ENCODE measurements at regions not wholly inside any gene's neighbourhood (a gene's known extent, or its start where the extent isn't known, plus 50 kb on each side); places are given as distances from the start of the nearest gene placed in this dataset.

DNA sequence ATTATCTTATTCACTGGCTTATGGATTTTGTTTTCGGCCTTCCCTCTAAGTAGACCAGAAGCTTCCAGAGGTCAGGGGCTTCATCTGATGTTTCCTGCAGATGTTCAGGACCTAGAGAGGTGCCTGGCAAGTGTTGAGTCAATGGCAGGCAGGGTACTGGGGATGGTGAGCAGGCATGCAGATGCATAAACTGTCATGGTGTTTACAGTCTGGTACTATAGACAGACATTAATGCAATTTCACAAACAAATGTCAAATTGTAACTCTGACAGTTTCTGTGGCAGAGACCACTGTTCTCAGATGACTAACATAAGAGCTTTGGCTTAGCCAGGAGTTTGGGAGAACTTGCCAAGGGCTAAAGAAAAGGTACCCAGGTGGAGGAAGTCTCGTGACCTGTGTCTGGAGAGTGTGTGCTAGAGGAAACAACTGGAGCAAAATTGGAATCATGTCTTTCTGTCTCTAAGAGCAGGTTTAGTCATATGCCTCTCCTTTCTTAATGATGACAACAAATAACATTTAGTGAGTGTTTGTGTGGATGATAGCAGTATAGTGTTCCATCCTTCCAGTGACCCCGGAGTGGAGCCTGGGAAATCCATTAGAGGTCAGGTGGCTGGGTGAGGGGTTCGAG, 53.7 kb upstream of the TRAK1 start:
- 70% methylated on average over 3 of the region's 4 CpGs for WGBS (ENCODE audit: insufficient coverage)

DNA sequence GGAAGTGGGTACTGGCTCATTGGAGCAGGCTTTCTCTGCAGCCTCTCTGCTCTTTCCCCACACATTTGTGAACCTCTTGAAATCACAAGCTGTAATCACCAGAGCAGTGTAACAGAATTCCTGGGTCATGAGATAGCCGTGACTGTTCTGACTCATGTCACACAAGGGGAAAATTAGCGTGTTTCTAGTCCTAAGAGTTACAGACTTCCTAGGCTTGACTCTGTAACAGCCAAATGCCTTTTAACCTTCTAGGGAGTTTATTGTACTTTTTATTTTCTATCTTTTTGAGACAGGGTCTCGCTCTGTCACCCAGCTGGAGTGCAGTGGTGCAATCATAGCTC, 54.7 kb upstream of the TRAK1 start:
- H3K4me3 ChIP-seq (ENCODE audit: low read length) = no peak overlapping the region
- DNase-seq = peak; percentile 95
- H3K4me1 ChIP-seq (ENCODE audit: control insufficient read depth, insufficient read depth, low read length) = peaks cover 60% of the 10 kb centered on the region

More for the DNA sequence above, 53.7 kb upstream of the TRAK1 start:
- no peak for DNase-seq
- no peaks in the 10 kb centered on the region for H3K9me3 ChIP-seq (replicated peaks; ENCODE audit: control insufficient read depth, low read depth, low read length)
- H3K4me3 ChIP-seq (ENCODE audit: low read length) = no peak overlapping the region
- peaks cover 19% of the 10 kb centered on the region for H3K36me3 ChIP-seq (ENCODE audit: control insufficient read depth, insufficient read depth, low read length)
- H3K27ac ChIP-seq (ENCODE audit: low read length) = peak overlapping the region; percentile 91
- H3K27me3 ChIP-seq (ENCODE audit: control insufficient read depth, insufficient read depth, low read length) = no peaks in the 10 kb centered on the region
- H3K4me1 ChIP-seq (ENCODE audit: control insufficient read depth, insufficient read depth, low read length) = peaks cover 55% of the 10 kb centered on the region

DNA sequence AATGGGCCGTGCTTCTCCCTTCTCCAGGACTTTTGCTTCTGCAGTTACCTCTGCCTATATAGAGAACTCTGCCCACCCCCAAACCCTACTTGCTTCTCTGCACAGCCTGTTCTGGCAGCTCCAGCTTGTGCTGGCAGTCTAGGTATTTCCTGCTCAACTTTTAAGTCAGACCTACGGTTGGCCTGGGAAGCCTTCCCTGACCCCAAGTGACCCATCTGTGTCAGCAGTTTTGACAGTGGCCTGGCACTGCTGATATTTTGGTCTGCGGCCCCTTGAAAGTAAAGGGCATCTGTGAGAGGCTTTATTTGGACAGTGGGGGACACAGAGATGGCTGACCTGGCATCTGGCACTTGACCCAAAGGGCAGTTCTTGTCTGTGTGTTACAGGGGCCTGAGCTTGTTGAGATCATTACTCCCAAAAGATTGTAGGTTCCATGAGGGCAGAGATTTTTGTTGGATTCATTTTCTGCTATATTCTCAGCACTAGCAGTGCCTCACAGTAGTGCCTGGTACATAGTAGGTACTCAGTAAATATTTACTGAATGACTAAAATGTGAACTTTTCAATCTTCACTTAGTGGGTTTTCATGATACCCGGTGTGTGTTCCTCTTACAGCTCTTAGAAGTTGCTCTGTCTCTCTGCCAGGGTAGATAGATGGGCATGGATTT, 55.2 kb upstream of the TRAK1 start:
- no peaks in the 10 kb centered on the region for H3K27me3 ChIP-seq (ENCODE audit: control insufficient read depth, insufficient read depth, low read length)
- no peaks in the 10 kb centered on the region for H3K9me3 ChIP-seq (replicated peaks; ENCODE audit: control insufficient read depth, low read depth, low read length)
- peak overlapping the region; percentile 91 for H3K27ac ChIP-seq (ENCODE audit: low read length)
- DNase-seq = peak; percentile 44
- WGBS (ENCODE audit: insufficient coverage) = 58% methylated on average over 3 of the region's 4 CpGs
- H3K4me1 ChIP-seq (ENCODE audit: control insufficient read depth, insufficient read depth, low read length) = peaks cover 63% of the 10 kb centered on the region
- H3K4me3 ChIP-seq (ENCODE audit: low read length) = no peak overlapping the region
- peaks cover 19% of the 10 kb centered on the region for H3K36me3 ChIP-seq (ENCODE audit: control insufficient read depth, insufficient read depth, low read length)

More for the DNA sequence above, 54.7 kb upstream of the TRAK1 start:
- WGBS (ENCODE audit: insufficient coverage) = 60% methylated on average over 1 of the region's 3 CpGs
- H3K27me3 ChIP-seq (ENCODE audit: control insufficient read depth, insufficient read depth, low read length) = no peaks in the 10 kb centered on the region
- peaks cover 19% of the 10 kb centered on the region for H3K36me3 ChIP-seq (ENCODE audit: control insufficient read depth, insufficient read depth, low read length)
- peak overlapping the region; percentile 91 for H3K27ac ChIP-seq (ENCODE audit: low read length)
- no peaks in the 10 kb centered on the region for H3K9me3 ChIP-seq (replicated peaks; ENCODE audit: control insufficient read depth, low read depth, low read length)

DNA sequence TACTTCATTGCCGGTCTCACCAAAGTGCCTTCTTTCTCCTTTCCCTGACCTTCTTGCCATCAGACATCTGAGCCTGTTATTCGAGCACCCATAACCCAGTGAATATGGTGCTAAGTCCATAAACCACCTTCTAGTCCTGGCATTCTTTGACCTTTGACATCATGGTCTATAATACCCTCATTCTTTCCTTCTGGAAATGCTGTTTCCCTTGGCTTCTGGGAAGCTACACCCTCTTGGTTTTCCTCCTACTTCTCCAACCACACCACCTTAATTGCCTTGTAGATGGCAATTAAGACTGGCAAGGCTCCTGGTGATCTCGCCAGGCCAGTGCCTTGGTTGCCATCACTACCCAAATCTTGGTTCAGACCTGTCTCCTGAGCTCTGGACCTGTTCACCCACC, 56.1 kb upstream of the TRAK1 start:
- H3K4me1 ChIP-seq (ENCODE audit: control insufficient read depth, insufficient read depth, low read length) = peaks cover 63% of the 10 kb centered on the region
- peak overlapping the region; percentile 91 for H3K27ac ChIP-seq (ENCODE audit: low read length)
- no peak overlapping the region for H3K4me3 ChIP-seq (ENCODE audit: low read length)
- WGBS (ENCODE audit: insufficient coverage) = 82% methylated on average over 3 of the region's 3 CpGs
- no peak for DNase-seq
- no peaks in the 10 kb centered on the region for H3K9me3 ChIP-seq (replicated peaks; ENCODE audit: control insufficient read depth, low read depth, low read length)
- peaks cover 19% of the 10 kb centered on the region for H3K36me3 ChIP-seq (ENCODE audit: control insufficient read depth, insufficient read depth, low read length)
- H3K27me3 ChIP-seq (ENCODE audit: control insufficient read depth, insufficient read depth, low read length) = no peaks in the 10 kb centered on the region

DNA sequence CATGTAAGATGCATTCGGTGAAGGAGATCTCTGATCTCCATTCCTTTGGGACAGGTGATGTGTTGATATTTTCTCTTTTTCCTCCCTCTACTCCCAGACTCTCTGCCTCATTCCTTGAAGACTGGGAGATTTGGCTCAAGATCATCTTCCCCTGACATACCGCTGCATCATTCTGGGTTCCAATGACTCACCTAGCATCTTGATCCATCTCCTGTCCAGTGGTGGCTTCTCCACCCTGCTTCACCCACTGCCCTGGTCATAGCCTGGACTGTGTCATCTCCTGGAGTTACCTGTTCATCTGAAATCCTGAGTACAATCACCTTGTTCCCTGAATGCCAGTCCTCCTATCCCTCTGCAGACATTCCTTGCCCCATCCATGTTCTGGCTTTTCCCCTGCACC, 57.4 kb upstream of the TRAK1 start:
- H3K4me3 ChIP-seq (ENCODE audit: low read length) = no peak overlapping the region
- WGBS (ENCODE audit: insufficient coverage) = 79% methylated on average over 1 of the region's 2 CpGs
- peaks cover 63% of the 10 kb centered on the region for H3K4me1 ChIP-seq (ENCODE audit: control insufficient read depth, insufficient read depth, low read length)
- H3K9me3 ChIP-seq (replicated peaks; ENCODE audit: control insufficient read depth, low read depth, low read length) = no peaks in the 10 kb centered on the region
- peaks cover 19% of the 10 kb centered on the region for H3K36me3 ChIP-seq (ENCODE audit: control insufficient read depth, insufficient read depth, low read length)
- H3K27me3 ChIP-seq (ENCODE audit: control insufficient read depth, insufficient read depth, low read length) = no peaks in the 10 kb centered on the region
- no peak for DNase-seq
- H3K27ac ChIP-seq (ENCODE audit: low read length) = no peak overlapping the region

DNA sequence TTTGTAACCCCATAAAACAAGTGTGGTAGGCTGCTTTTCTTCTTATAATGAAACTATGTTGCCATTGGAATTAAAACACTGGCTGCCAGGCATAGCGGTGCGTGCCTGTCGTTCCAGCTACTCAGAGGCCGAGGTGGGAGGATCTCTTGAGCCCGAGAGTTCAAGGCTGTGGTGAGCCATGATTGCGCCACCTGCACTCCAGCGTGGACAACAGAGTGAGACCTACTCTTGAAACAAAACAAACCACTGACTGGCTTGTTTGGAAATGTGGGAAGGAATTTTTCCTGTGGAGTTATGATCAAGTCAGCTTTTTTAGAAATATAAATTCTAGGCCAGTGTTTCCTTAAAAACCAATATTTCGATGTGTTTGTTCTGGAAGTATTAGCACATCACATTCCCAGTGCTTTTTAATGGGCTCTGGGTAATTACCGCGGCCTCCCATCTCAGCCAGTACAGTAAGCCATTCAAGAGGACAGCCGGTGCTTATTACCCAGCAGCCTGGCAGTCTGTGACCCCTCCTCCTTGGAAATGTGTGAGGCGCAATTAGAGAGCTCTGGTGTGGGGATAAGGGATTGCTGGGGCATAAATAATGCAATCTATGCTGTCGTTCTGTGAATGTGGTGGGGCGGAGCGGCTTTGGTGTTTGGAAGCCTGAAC, 58.3 kb upstream of the TRAK1 start:
- WGBS (ENCODE audit: insufficient coverage) = 36% methylated on average over 8 of the region's 15 CpGs
- H3K27ac ChIP-seq (ENCODE audit: low read length) = peak overlapping the region; percentile 62
- no peak overlapping the region for H3K4me3 ChIP-seq (ENCODE audit: low read length)

DNA sequence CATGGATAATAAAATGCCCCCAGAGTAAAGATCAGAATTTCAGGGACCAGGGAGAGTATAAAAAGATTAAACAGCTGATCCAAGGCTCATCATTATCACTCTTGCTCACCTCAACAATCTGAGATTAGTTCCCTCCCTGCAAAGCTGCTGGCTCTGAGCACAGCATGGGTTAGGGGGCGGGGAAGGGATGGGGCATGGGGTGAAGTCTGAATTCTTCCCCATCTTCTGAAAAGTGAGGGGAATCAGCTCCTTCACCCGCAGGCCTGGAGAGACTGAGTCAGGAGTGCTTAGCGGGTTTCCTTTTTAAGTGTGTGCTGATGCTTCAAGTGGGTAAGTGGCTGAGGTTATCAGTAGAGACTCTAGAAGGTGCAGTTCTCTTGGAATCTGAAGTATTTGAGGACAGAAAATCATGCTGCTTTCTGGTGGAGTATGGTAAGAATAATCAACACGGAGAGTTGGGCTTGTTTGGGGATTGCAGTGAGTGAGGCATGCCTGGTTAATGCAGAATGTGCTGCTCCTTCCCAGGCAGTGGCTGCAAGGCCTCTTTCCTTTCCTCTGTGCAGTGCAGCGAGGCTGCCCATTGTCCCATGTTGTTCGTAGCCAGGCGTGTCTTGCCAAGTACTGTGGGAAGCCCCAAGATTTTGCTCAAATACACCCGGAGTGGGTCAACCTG, 59.2 kb upstream of the TRAK1 start:
- 32% methylated on average over 3 of the region's 8 CpGs for WGBS (ENCODE audit: insufficient coverage)
- Histone ChIP-seq H3K4me1 (ENCODE audit: control insufficient read depth, insufficient read depth, low read length) (peaks cover 63% of the 10 kb centered on the region), H3K9me3 (replicated peaks; ENCODE audit: control insufficient read depth, low read depth, low read length) (no peaks in the 10 kb centered on the region), H3K27me3 (ENCODE audit: control insufficient read depth, insufficient read depth, low read length) (no peaks in the 10 kb centered on the region), H3K27ac (ENCODE audit: low read length) (peak overlapping the region; percentile 62), H3K4me3 (ENCODE audit: low read length) (no peak overlapping the region), H3K36me3 (ENCODE audit: control insufficient read depth, insufficient read depth, low read length) (peaks cover 19% of the 10 kb centered on the region)
- peak; percentile 45 for DNase-seq

More for the DNA sequence above, 58.3 kb upstream of the TRAK1 start:
- no peaks in the 10 kb centered on the region for H3K9me3 ChIP-seq (replicated peaks; ENCODE audit: control insufficient read depth, low read depth, low read length)
- H3K27me3 ChIP-seq (ENCODE audit: control insufficient read depth, insufficient read depth, low read length) = no peaks in the 10 kb centered on the region
- DNase-seq = peak; percentile 70
- H3K4me1 ChIP-seq (ENCODE audit: control insufficient read depth, insufficient read depth, low read length) = peaks cover 70% of the 10 kb centered on the region
- H3K36me3 ChIP-seq (ENCODE audit: control insufficient read depth, insufficient read depth, low read length) = peaks cover 19% of the 10 kb centered on the region

DNA sequence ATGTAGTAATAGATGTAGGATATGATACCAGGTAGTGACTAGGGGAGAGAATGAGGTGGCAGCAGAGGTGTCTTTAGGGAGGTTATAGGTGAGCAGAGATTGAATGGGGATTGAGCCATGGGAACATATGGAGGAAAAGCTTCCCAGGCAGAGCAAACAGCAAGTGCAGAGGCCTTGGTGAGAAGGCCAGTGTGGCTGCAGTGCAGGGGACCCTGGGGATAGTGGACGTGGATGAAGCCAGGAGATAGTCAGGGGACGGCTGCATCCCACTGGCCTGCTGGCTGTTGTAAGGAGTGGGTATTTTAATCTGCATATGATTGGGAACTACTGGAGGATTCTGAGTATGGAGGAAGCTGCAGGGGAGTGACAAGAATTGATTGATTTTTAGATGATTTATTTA, 62.7 kb upstream of the TRAK1 start:
- no peaks in the 10 kb centered on the region for H3K27me3 ChIP-seq (ENCODE audit: control insufficient read depth, insufficient read depth, low read length)
- H3K36me3 ChIP-seq (ENCODE audit: control insufficient read depth, insufficient read depth, low read length) = no peaks in the 10 kb centered on the region
- no peak overlapping the region for H3K4me3 ChIP-seq (ENCODE audit: low read length)
- no peak overlapping the region for H3K27ac ChIP-seq (ENCODE audit: low read length)
- DNase-seq = no peak
- no peaks in the 10 kb centered on the region for H3K9me3 ChIP-seq (replicated peaks; ENCODE audit: control insufficient read depth, low read depth, low read length)
- 56% methylated on average over 2 of the region's 2 CpGs for WGBS (ENCODE audit: insufficient coverage)
- peaks cover 54% of the 10 kb centered on the region for H3K4me1 ChIP-seq (ENCODE audit: control insufficient read depth, insufficient read depth, low read length)

DNA sequence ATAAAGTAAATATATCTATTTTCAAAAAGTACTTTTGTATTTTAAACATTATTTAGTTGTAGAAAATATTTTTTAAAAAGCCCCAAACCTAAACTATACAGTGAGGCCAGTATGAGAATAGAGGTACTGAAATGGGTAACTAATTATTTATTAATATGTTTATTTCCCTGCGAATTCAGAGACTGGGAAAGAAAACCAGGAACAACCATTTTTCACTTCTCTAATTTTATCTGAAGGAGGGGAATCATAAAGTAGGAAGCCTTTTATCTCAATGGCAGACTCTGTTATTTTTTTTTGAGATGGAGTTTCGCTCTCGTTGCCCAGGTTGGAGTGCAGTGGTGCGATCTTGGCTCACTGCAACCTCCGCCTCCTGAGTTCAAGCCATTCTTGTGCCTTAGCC, 63.6 kb upstream of the TRAK1 start:
- no peaks in the 10 kb centered on the region for H3K27me3 ChIP-seq (ENCODE audit: control insufficient read depth, insufficient read depth, low read length)
- no peak overlapping the region for H3K4me3 ChIP-seq (ENCODE audit: low read length)
- no peak for DNase-seq
- no peaks in the 10 kb centered on the region for H3K36me3 ChIP-seq (ENCODE audit: control insufficient read depth, insufficient read depth, low read length)
- H3K9me3 ChIP-seq (replicated peaks; ENCODE audit: control insufficient read depth, low read depth, low read length) = no peaks in the 10 kb centered on the region
- H3K27ac ChIP-seq (ENCODE audit: low read length) = no peak overlapping the region
- 84% methylated on average over 3 of the region's 5 CpGs for WGBS (ENCODE audit: insufficient coverage)
- peaks cover 54% of the 10 kb centered on the region for H3K4me1 ChIP-seq (ENCODE audit: control insufficient read depth, insufficient read depth, low read length)

Measured in muscle of leg (tissue), 3 donors.